Kidney tubule cell (primary cell): ENCODE measurements at regions not wholly inside any gene's neighbourhood (a gene's known extent, or its start where the extent isn't known, plus 50 kb on each side); places are given as distances from the start of the nearest gene placed in this dataset.
"Not testable (repeated sequence)": the region's sequence is repeated elsewhere in the genome, so short reads cannot be mapped to it uniquely, and the experiment has no call there.

Experiments used
- DNase-seq: peaks from one replicate; pipeline ENCODE4 v3.0.0-alpha.2; 2018; ENCODE audit warnings: low spot score

DNA sequence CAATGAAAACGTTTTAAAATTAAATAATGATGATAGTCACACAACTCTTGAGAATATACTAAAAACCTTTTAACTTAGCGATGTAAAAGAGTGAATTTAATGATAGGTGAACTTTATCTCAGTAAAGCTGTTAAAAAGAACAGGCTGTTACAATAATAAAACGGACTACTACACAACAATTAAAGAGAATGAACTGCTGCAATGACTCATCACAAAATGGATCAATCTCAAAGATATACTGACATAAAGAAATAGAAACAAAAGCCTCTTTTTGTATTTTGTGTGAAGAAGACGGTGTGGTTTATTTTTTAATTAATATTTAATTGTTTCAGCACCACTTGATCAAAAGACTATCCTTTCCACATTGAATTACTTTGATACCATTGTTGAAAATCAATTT lies 352.4 kb upstream of the GJE1 start:
- no peak for DNase-seq

GRCh38 chr6:141764388-141764787 lies 368.3 kb upstream of the GJE1 start:
- no peak for DNase-seq

- DNase-seq, result no peak
Measured at GRCh38 chr6:141758430-141758829, 374.3 kb upstream of the GJE1 start.

DNA sequence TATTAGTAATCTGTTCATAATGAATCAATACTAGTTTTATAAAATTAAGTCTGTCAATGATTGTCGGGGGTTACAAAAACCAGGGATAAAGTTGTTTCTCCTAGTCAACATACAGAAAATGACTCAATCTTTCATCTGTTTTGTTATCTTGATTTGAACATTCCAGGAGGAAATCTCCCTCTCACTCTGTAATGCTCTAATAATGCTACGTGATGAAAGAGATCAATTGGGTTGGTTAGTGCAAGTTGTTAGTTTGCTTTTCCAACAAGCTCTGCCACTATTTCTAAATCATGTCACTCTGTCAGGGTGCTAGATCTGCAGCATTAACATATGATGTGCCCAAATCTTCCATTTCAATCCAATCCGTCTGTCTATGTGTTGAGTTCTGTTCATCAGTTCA lies 379.5 kb upstream of the GJE1 start:
- DNase-seq, result no peak

DNA sequence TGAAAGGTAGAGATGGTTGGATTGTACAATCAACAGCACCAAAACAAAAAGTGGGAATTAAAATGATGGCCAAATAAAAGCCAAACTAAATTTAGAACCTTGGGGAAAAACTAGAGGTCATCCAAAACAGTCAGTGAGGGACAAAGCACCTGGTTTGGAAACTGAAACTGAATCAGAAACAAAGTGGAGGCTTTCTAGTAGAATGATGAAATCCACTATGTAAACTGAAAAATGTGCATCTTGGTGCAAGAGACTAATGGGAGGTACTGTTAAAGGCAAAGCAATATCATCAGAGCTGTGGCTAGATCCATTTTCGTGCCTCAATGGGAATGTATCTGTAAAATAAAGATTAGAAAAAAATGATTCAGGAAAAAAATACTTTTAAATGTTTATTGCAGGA lies 380.0 kb upstream of the GJE1 start:
- no peak for DNase-seq

DNA sequence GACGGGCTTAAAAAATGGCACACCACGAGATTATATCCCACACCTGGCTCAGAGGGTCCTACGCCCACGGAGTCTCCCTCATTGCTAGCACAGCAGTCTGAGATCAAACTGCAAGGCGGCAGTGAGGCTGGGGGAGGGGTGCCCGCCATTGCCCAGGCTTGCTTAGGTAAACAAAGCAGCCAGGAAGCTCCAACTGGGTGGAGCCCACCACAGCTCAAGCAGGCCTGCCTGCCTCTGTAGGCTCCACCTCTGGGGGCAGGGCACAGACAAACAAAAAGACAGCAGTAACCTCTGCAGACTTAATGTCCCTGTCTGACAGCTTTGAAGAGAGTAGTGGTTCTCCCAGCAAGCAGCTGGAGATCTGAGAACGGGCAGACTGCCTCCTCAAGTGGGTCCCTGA lies 386.4 kb upstream of the GJE1 start:
- not testable (repeated sequence) for DNase-seq

- no peak for DNase-seq
Measured at GRCh38 chr6:141744971-141745370, 387.8 kb upstream of the GJE1 start.

DNA sequence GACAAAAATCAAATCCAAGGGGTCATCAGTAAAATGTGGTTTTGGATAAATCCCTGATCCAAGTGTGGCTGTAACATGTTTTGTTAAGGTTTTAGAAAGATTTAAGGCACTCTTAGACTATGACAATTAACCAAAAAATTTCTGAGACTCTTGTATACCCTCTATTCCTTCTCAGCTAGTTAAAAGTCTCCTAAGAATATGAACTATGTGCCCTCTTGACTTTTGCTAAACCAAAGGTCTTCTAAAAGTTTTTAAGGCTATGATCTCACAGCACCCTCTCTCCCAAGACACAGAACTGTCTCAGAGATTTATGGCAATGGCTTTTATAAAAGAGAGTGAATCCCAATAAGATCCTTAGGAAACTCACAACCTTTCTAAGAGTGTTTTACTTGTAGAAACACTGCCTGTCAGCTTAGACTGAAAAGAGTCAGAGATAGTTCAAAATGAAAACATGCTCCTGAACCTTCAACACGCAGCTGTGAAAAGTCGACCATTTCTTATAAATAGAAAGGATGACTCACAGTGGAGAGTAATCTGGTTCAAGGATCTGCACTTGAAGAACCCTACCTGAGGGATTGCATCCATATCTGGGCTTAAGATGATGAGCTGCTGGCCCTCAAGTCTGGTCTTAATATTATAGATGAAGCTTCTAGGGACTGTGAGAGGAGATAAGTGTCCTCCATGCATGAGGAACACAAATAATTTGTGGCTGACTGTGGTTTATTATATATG lies 388.4 kb upstream of the GJE1 start:
- DNase-seq, result no peak

GRCh38 chr6:141736104-141736503 lies 396.6 kb upstream of the GJE1 start:
- DNase-seq, result no peak

GRCh38 chr6:141735126-141735525 lies 397.6 kb upstream of the GJE1 start:
- no peak for DNase-seq

GRCh38 chr6:141734071-141734840 lies 398.5 kb upstream of the GJE1 start:
- no peak for DNase-seq

DNA sequence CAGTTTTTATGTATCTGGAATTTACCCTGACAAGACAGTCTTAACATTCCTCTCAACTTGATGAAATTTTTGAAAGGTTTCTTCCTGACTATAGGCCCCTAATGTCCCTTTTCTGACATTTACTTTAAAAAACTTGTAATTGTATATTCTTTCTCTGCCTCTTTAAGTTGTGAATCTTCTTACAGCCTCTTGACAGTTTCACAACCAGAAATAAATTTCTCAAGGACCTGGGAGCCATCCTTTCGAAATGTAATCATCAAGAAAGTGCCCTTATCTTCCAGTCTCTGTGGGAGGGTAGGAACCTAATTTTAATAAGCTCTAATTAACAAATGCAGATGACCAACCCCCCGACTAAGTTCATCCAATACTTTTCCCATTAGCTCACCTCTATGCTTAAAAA lies 403.6 kb upstream of the GJE1 start:
- no peak for DNase-seq

GRCh38 chr6:141728330-141728729 lies 404.4 kb upstream of the GJE1 start:
- DNase-seq, result no peak

GRCh38 chr6:141726248-141726647 lies 406.5 kb upstream of the GJE1 start:
- DNase-seq, result no peak

GRCh38 chr6:141724731-141725130 lies 408.0 kb upstream of the GJE1 start:
- no peak for DNase-seq

DNA sequence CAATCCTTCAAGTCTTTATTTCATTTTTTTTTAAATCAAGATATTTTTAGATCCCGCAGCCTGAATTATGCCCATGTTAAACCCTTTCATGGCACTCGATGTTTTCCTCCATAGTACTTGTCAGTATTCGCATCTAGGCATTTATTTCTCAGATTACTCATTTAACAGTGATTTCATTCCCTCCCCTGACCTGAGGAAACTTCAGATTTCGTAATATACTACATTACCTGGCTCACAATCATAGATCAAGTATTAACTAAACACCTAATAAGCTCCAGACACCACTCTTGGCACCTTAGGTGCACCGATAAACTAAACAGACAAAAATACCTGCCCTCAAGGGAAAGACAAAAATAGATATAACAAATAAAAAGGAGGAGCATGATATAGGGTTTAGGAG lies 413.2 kb upstream of the GJE1 start:
- DNase-seq, result no peak

DNA sequence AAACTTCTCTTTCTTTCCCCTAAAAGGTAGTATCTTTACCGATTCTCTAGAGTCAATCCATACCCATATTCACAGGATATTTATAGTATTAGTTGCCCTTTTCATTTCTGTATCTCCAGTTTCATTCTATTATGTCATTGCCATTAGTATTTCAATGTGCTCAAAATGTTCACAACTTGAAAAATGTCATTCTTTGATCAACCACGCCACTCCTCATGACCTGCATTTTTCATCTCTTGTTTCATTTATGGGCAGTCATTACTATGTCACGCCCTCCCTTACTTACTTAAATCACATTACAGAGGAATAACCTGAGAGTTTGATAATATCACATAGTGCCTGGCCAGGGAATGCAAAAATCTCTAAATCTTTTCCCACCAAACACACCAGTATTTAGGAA lies 427.3 kb upstream of the GJE1 start:
- DNase-seq, result no peak

GRCh38 chr6:141704151-141704550 lies 428.6 kb upstream of the GJE1 start:
- DNase-seq, result no peak

- DNase-seq, result no peak
Measured at GRCh38 chr6:141701732-141702131, 431.0 kb upstream of the GJE1 start.

DNA sequence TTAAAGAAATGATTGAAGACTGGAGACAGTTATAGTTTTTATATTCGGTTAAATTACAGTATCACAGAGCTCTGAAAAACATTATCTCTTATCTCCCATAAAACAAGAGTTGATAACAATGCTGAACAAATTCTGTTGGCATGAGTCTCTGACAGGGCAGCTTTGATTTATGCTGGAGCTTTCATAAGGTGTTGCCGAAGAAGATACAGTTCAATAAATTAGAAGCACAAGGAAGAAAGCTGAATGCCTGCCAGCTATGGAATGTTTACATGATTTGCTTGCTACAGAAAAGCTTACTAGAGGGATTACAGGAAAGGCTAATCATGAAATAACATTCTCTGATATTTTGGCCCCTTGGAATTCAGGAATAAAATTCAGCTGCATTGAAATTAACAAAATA lies 431.9 kb upstream of the GJE1 start:
- no peak for DNase-seq

GRCh38 chr6:141688916-141689315 lies 443.8 kb upstream of the GJE1 start:
- DNase-seq, result no peak

- no peak for DNase-seq
Measured at GRCh38 chr6:141685416-141685815, 447.3 kb upstream of the GJE1 start.

DNA sequence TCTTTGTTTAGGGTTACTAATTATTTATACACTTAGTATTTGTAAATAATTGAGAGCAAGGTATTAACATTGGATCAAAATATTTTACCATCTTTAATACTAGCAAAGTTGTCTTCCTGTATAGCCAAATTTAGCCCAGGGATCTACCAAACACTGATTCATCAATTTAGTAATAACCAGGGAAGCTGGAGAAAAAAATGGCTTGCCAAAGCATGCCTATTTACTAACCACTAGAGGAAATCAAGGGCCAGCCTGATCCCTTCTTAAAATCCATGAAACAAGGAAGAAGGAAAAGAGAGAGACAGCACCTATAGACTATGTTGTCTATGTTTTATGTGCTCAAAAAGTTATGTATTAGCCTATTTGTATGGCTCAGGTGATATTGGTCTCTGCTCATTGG lies 450.3 kb upstream of the GJE1 start:
- DNase-seq, result no peak
